GM23338 (cell line): ENCODE measurements at regions not wholly inside any gene's neighbourhood (a gene's known extent, or its start where the extent isn't known, plus 50 kb on each side); places are given as distances from the start of the nearest gene placed in this dataset.

Source experiments
- ATAC-seq: fragments of 200-7000 bp; cut with Tn5 transposase; 3 replicates; pipeline ENCODE4 v1.9.1; 2020
- DNase-seq: peaks from one replicate; pipeline ENCODE4 v3.0.0-alpha.2; 2015; ENCODE audit warnings: low spot score
- H2AFZ ChIP-seq: fragments of 200-600 bp; sonication (generic); 2 replicates; pipeline ENCODE4 v1.8.0; 2016; ENCODE audit warnings: antibody characterized with exemption, mild to moderate bottlenecking, moderate library complexity
- H3F3A ChIP-seq: fragments of 200-600 bp; sonication (generic); replicated peaks from 2 replicates; pipeline ENCODE4 v1.8.0; 2017; ENCODE audit warnings: antibody characterized with exemption, mixed run types, low read depth
- H3K27ac ChIP-seq: fragments of 200-600 bp; sonication (generic); 2 replicates; pipeline ENCODE4 v1.6.1; 2016; ENCODE audit warnings: low read depth
- H3K27me3 ChIP-seq: fragments of 200-600 bp; sonication (generic); 2 replicates; pipeline ENCODE4 v1.8.0; 2016; ENCODE audit warnings: mild to moderate bottlenecking, mixed run types, moderate library complexity; ENCODE audit not compliant: insufficient read depth
- H3K36me3 ChIP-seq: fragments of 200-600 bp; sonication (generic); 2 replicates; pipeline ENCODE4 v1.8.0; 2016; ENCODE audit warnings: mild to moderate bottlenecking; ENCODE audit not compliant: insufficient read depth
- H3K4me1 ChIP-seq: fragments of 200-600 bp; sonication (generic); 2 replicates; pipeline ENCODE4 v1.8.0; 2016; ENCODE audit warnings: mild to moderate bottlenecking, moderate library complexity; ENCODE audit not compliant: insufficient read depth
- H3K4me2 ChIP-seq: fragments of 200-600 bp; sonication (generic); 2 replicates; pipeline ENCODE4 v1.7.1; 2017; ENCODE audit warnings: mixed run types
- H3K4me3 ChIP-seq: fragments of 200-600 bp; sonication (generic); 2 replicates; pipeline ENCODE4 v1.6.1; 2016; ENCODE audit warnings: mixed run types
- H3K79me2 ChIP-seq: fragments of 200-600 bp; sonication (generic); replicated peaks from 2 replicates; pipeline ENCODE4 v1.8.0; 2017; ENCODE audit warnings: mild to moderate bottlenecking; ENCODE audit not compliant: insufficient read depth
- H3K9me2 ChIP-seq: fragments of 200-600 bp; sonication (generic); 2 replicates; pipeline ENCODE4 v1.8.0; 2017; ENCODE audit not compliant: insufficient read depth
- H4K20me1 ChIP-seq: fragments of 200-600 bp; sonication (generic); replicated peaks from 2 replicates; pipeline ENCODE4 v1.8.0; 2017; ENCODE audit warnings: mild to moderate bottlenecking; ENCODE audit not compliant: insufficient read depth
- H3K27ac Mint-ChIP-seq: 2 replicates; pipeline ENCODE4 v1.8.0; 2020; ENCODE audit warnings: inconsistent platforms, mild to moderate bottlenecking, moderate library complexity, mixed read lengths
- H3K27me3 Mint-ChIP-seq: 3 replicates; pipeline ENCODE4 v1.8.0; 2022; ENCODE audit warnings: low read depth, mild to moderate bottlenecking, moderate library complexity, mixed read lengths, inconsistent platforms; ENCODE audit not compliant: insufficient read depth, poor library complexity
- H3K36me3 Mint-ChIP-seq: 3 replicates; pipeline ENCODE4 v1.8.0; 2021; ENCODE audit warnings: low read depth, mild to moderate bottlenecking, inconsistent platforms, moderate library complexity, mixed read lengths
- H3K4me1 Mint-ChIP-seq: 3 replicates; pipeline ENCODE4 v1.8.0; 2020; ENCODE audit warnings: mild to moderate bottlenecking, inconsistent platforms, mixed read lengths
- H3K4me3 Mint-ChIP-seq: 3 replicates; pipeline ENCODE4 v1.8.0; 2021; ENCODE audit warnings: moderate library complexity, mild to moderate bottlenecking, inconsistent platforms, mixed read lengths
- H3K9me3 Mint-ChIP-seq: 3 replicates; pipeline ENCODE4 v1.8.0; 2020; ENCODE audit warnings: moderate library complexity, mild to moderate bottlenecking, inconsistent platforms, mixed read lengths
- CTCF ChIP-seq, 2 experiments: fragments of 200-600 bp in 1 of 2; sonication (generic) in 1 of 2; conservative IDR thresholded peaks; 2 replicates each; pipeline versions ENCODE4 v1.5.1 to v1.6.1; 2016 to 2017; ENCODE audit warnings: antibody characterized with exemption in 2 of 2, low read depth in 2 of 2, mild to moderate bottlenecking in 2 of 2, moderate library complexity in 1 of 2
- ETS1 ChIP-seq: IDR thresholded peaks from 2 replicates; pipeline ENCODE4 v1.6.1; 2016; ENCODE audit warnings: antibody characterized with exemption
- EZH2phosphoT487 ChIP-seq: fragments of 200-600 bp; sonication (generic); IDR thresholded peaks from one replicate; pipeline ENCODE4 v1.8.1; 2018; ENCODE audit warnings: antibody characterized with exemption; ENCODE audit not compliant: unreplicated experiment
- JUNB ChIP-seq: IDR thresholded peaks from one replicate; pipeline ENCODE4 v1.6.1; 2016; ENCODE audit warnings: antibody characterized with exemption; ENCODE audit not compliant: unreplicated experiment
- NANOG ChIP-seq: IDR thresholded peaks from 2 replicates; pipeline ENCODE4 v1.6.1; 2016; ENCODE audit warnings: antibody characterized with exemption, borderline replicate concordance
- POLR2AphosphoS5 ChIP-seq: IDR thresholded peaks from 2 replicates; pipeline ENCODE4 v1.6.1; 2016; ENCODE audit warnings: antibody characterized with exemption, low read depth
- REST ChIP-seq: IDR thresholded peaks from one replicate; pipeline ENCODE4 v1.6.1; 2018; ENCODE audit warnings: antibody characterized with exemption; ENCODE audit not compliant: unreplicated experiment
- STAT1 ChIP-seq: IDR thresholded peaks from one replicate; pipeline ENCODE4 v1.6.1; 2016; ENCODE audit warnings: antibody characterized with exemption; ENCODE audit not compliant: unreplicated experiment
- ZNF331 ChIP-seq: fragments of 250-450 bp; sonication (Bioruptor Pico); IDR thresholded peaks from 2 replicates; pipeline ENCODE4 v1.5.0; 2020; ENCODE audit warnings: low read depth, mild to moderate bottlenecking, moderate library complexity
- ZNF462 ChIP-seq: fragments of 250-450 bp; sonication (Bioruptor Pico); IDR thresholded peaks from 2 replicates; pipeline ENCODE4 v1.5.0; 2020; ENCODE audit warnings: mild to moderate bottlenecking, moderate library complexity

- TF ChIP-seq ZNF462 (CRISPR knock-in tag): no peak
- TF ChIP-seq STAT1: no peak
- TF ChIP-seq POLR2AphosphoS5: no peak
- TF ChIP-seq ZNF331: no peak
- TF ChIP-seq EZH2phosphoT487: no peak
These were observed 69.3 kb upstream of the NKX1-1 start (continued) for GRCh38 chr4:1475277-1476139.

GRCh38 chr4:1474126-1475090 is 68.2 kb upstream of the NKX1-1 start:
- no peak overlapping the region for H3K27ac Mint-ChIP-seq

More at GRCh38 chr4:1474126-1475090, 68.2 kb upstream of the NKX1-1 start:
- H3K9me3 Mint-ChIP-seq: peaks cover 4% of the 10 kb centered on the region; the same call in 2 of the 3 replicates
- Histone ChIP-seq H3K9me2 (peaks cover 5% of the 10 kb centered on the region; the same call in 1 of the 2 replicates), H3K79me2 (no peaks in the 10 kb centered on the region), H4K20me1 (no peaks in the 10 kb centered on the region), H3F3A (no peaks in the 10 kb centered on the region), H3K4me1 (no peaks in the 10 kb centered on the region), H3K27me3 (peaks cover 5% of the 10 kb centered on the region), H3K4me2 (no peak overlapping the region), H3K36me3 (no peaks in the 10 kb centered on the region), H3K4me3 (no peak overlapping the region), H3K27ac (no peak overlapping the region), H2AFZ (no peak overlapping the region)
- DNase-seq (no peak), ATAC-seq (no peak)
- peaks cover 17% of the 10 kb centered on the region for H3K27me3 Mint-ChIP-seq
- H3K36me3 Mint-ChIP-seq: no peaks in the 10 kb centered on the region
- H3K4me3 Mint-ChIP-seq: no peak overlapping the region
- H3K4me1 Mint-ChIP-seq: no peaks in the 10 kb centered on the region
- TF ChIP-seq EZH2phosphoT487: no peak
- TF ChIP-seq ETS1: no peak
- TF ChIP-seq CTCF (conservative IDR thresholded peaks at IDR 0.05; ENCODE audit: low read depth in 2 of 2): no peak
- TF ChIP-seq REST: no peak
- no peak for TF ChIP-seq NANOG
- no peak for TF ChIP-seq JUNB
